Epithelial cell of proximal tubule (primary cell): ENCODE measurements at regions not wholly inside any gene's neighbourhood (a gene's known extent, or its start where the extent isn't known, plus 50 kb on each side); places are given as distances from the start of the nearest gene placed in this dataset.

Experiments used
- DNase-seq: peaks from one replicate; pipeline ENCODE4 v3.0.0-alpha.2; 2011; ENCODE audit warnings: low read depth
- H3K4me3 ChIP-seq: 2 replicates; pipeline ENCODE4 v1.5.1; 2011; ENCODE audit warnings: low read depth, mild to moderate bottlenecking, low read length
- TF ChIP-seq, protein P1 (sequence below): conservative IDR thresholded peaks from 2 replicates; pipeline ENCODE4 v1.5.1; 2012; ENCODE audit warnings: low read depth, mild to moderate bottlenecking, low read length

GRCh38 chr12:111010916-111011657 is 90.7 kb upstream of the MYL2 start:
- DNase-seq = no peak
- TF ChIP-seq, protein P1, sequence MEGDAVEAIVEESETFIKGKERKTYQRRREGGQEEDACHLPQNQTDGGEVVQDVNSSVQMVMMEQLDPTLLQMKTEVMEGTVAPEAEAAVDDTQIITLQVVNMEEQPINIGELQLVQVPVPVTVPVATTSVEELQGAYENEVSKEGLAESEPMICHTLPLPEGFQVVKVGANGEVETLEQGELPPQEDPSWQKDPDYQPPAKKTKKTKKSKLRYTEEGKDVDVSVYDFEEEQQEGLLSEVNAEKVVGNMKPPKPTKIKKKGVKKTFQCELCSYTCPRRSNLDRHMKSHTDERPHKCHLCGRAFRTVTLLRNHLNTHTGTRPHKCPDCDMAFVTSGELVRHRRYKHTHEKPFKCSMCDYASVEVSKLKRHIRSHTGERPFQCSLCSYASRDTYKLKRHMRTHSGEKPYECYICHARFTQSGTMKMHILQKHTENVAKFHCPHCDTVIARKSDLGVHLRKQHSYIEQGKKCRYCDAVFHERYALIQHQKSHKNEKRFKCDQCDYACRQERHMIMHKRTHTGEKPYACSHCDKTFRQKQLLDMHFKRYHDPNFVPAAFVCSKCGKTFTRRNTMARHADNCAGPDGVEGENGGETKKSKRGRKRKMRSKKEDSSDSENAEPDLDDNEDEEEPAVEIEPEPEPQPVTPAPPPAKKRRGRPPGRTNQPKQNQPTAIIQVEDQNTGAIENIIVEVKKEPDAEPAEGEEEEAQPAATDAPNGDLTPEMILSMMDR = no peak

DNA sequence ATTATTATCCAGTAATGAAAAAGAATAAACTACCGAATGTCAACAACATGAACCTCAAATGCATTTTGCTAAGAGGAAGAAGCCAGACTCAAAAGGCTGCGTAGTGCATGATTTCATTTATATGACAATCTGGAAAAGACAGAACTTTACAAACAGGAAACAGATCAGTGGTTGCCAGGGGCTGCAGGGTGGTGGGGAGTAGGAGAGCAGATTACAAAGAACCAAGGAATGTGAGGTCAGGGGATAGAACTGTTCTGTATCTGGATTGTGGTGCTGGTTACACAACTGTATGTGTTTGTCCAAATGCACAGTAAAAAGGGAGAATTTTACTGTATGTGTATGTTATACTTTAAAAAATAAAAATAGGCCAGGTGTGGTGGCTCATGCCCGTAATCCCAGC is 89.7 kb upstream of the MYL2 start:
- TF ChIP-seq, protein P1 = no peak
- no peak for DNase-seq
- H3K4me3 ChIP-seq = no peak overlapping the region

More at GRCh38 chr12:111010916-111011657, 90.7 kb upstream of the MYL2 start:
- no peak overlapping the region for H3K4me3 ChIP-seq

GRCh38 chr12:111006621-111007020 is 86.2 kb upstream of the MYL2 start:
- TF ChIP-seq, protein P1 = no peak
- H3K4me3 ChIP-seq = no peak overlapping the region
- DNase-seq = no peak

DNA sequence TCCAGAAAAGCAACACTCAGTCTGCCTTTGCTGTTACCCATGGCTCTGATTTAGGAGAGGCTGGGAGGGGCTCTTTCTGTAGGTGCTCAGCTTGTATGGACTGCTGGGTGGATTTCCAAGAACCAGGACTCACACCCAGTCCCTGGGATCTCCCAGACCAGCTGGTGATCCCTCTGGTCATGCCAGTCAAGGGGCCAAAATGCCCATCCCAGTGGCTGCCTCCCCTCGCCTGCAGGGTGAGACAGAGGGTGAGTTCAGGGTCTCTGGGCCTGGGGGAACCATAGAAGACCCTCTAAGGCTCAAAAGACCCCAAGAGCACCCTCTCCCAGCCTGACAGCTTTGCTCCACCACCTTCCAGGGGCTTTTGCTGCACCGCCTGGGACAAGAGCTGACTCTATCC is 78.6 kb upstream of the MYL2 start:
- no peak overlapping the region for H3K4me3 ChIP-seq
- DNase-seq = no peak
- TF ChIP-seq, protein P1 = no peak

- no peak for DNase-seq
- H3K4me3 ChIP-seq = no peak overlapping the region
Measured at GRCh38 chr12:110998165-110998564, 77.8 kb upstream of the MYL2 start.

DNA sequence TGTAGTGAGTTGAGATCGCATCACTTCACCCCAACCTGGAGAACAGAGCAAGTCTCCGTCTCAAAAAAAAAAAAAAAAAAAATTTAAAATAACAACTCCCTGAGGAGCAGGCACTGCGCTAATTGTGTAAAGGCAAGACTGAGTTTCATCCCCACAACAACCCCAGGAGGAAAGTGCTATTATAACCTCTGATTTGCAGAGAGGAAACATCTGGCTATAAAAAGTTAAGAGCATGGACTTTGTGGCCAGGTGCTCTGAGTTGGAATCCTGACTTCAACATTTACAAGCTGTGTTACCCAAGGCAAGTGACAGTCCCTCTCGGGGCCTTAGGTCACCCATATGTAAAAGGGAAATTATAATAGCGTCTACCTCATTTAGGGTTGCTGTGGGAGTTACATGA is 76.0 kb upstream of the MYL2 start:
- no peak overlapping the region for H3K4me3 ChIP-seq
- TF ChIP-seq, protein P1 = no peak
- DNase-seq = no peak

More at GRCh38 chr12:110998165-110998564, 77.8 kb upstream of the MYL2 start:
- TF ChIP-seq, protein P1 = no peak

DNA sequence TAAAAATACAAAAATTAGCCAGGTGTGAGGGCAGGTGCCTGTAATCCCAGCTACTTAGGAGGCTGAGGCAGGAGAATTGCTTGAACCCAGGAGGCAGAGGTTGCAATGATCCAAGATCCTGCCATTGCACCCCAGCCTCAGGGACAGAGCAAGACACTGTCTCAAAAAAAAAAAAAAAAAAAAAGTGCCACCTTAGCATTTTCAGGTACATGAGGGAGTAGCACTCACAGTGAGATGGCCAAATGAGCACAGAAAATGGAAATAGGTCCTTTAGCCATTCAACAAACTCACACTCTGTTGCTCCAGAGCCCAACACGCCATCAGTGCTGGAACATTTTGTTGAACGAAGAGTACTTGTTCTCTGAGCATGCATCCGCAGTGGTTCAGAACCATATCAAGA is 75.2 kb upstream of the MYL2 start:
- TF ChIP-seq, protein P1 = no peak

More for the DNA sequence above, 75.2 kb upstream of the MYL2 start:
- DNase-seq = no peak
- H3K4me3 ChIP-seq = no peak overlapping the region
